ENCODE measurements at regions not wholly inside any gene's neighbourhood (a gene's known extent, or its start where the extent isn't known, plus 50 kb on each side); places are given as distances from the start of the nearest gene placed in this dataset.
"Not testable (repeated sequence)": the region's sequence is repeated elsewhere in the genome, so short reads cannot be mapped to it uniquely, and the experiment has no call there.

- no peak for DNase-seq (ENCODE audit: low read depth in 1 of 2, low spot score in 1 of 2)
These were observed 222.6 kb upstream of the DPYD start for GRCh38 chr1:98143403-98143802.

- DNase-seq (ENCODE audit: low read depth in 1 of 2, low spot score in 1 of 2), result no peak
These were observed 212.3 kb upstream of the DPYD start for GRCh38 chr1:98133131-98133530.

GRCh38 chr1:98130408-98130807, 209.6 kb upstream of the DPYD start:
- DNase-seq (ENCODE audit: low read depth in 1 of 2, low spot score in 1 of 2), result no peak

GRCh38 chr1:98129491-98129890, 208.7 kb upstream of the DPYD start:
- DNase-seq (ENCODE audit: low read depth in 1 of 2, low spot score in 1 of 2), result no peak

- no peak for DNase-seq (ENCODE audit: low read depth in 1 of 2, low spot score in 1 of 2)
These were observed 205.9 kb upstream of the DPYD start for GRCh38 chr1:98126740-98127139.

- no peak for DNase-seq (ENCODE audit: low read depth in 1 of 2, low spot score in 1 of 2)
These were observed 200.8 kb upstream of the DPYD start for GRCh38 chr1:98121646-98122045.

GRCh38 chr1:98119796-98120195, 199.0 kb upstream of the DPYD start:
- DNase-seq (ENCODE audit: low read depth in 1 of 2, low spot score in 1 of 2), result no peak

- no peak for DNase-seq (ENCODE audit: low read depth in 1 of 2, low spot score in 1 of 2)
These were observed 193.0 kb upstream of the DPYD start for GRCh38 chr1:98113811-98114210.

GRCh38 chr1:98112626-98113025, 191.8 kb upstream of the DPYD start:
- no peak for DNase-seq (ENCODE audit: low read depth in 1 of 2, low spot score in 1 of 2)

GRCh38 chr1:98110674-98111073, 189.8 kb upstream of the DPYD start:
- DNase-seq (ENCODE audit: low read depth in 1 of 2, low spot score in 1 of 2), result no peak

GRCh38 chr1:98108378-98108777, 187.5 kb upstream of the DPYD start:
- not testable (repeated sequence) for DNase-seq (ENCODE audit: low read depth in 1 of 2, low spot score in 1 of 2)

- DNase-seq (ENCODE audit: low read depth in 1 of 2, low spot score in 1 of 2), result no peak
These were observed 186.4 kb upstream of the DPYD start for GRCh38 chr1:98107256-98107655.

- no peak for DNase-seq (ENCODE audit: low read depth in 1 of 2, low spot score in 1 of 2)
These were observed 183.5 kb upstream of the DPYD start for GRCh38 chr1:98104289-98104688.

- no peak for DNase-seq (ENCODE audit: low read depth in 1 of 2, low spot score in 1 of 2)
These were observed 182.9 kb upstream of the DPYD start for GRCh38 chr1:98103617-98104285.

- no peak for DNase-seq (ENCODE audit: low read depth in 1 of 2, low spot score in 1 of 2)
These were observed 181.7 kb upstream of the DPYD start for GRCh38 chr1:98102345-98103030.

GRCh38 chr1:98101364-98101763, 180.5 kb upstream of the DPYD start:
- no peak for DNase-seq (ENCODE audit: low read depth in 1 of 2, low spot score in 1 of 2)

- no peak for DNase-seq (ENCODE audit: low read depth in 1 of 2, low spot score in 1 of 2)
These were observed 178.7 kb upstream of the DPYD start for GRCh38 chr1:98099501-98099900.

GRCh38 chr1:98098473-98098872, 177.6 kb upstream of the DPYD start:
- no peak for DNase-seq (ENCODE audit: low read depth in 1 of 2, low spot score in 1 of 2)

- no peak for DNase-seq (ENCODE audit: low read depth in 1 of 2, low spot score in 1 of 2)
These were observed 169.5 kb upstream of the DPYD start for GRCh38 chr1:98090351-98090750.

- no peak for DNase-seq (ENCODE audit: low read depth in 1 of 2, low spot score in 1 of 2)
These were observed 167.5 kb upstream of the DPYD start for GRCh38 chr1:98088381-98088780.

GRCh38 chr1:98086796-98087441, 166.1 kb upstream of the DPYD start:
- DNase-seq (ENCODE audit: low read depth in 1 of 2, low spot score in 1 of 2), result no peak

- no peak for DNase-seq (ENCODE audit: low read depth in 1 of 2, low spot score in 1 of 2)
These were observed 165.3 kb upstream of the DPYD start for GRCh38 chr1:98086156-98086555.

Measured in activated T-helper 1 cell treated with anti-CD3 and anti-CD28 coated beads, Interleukin-2, amount 50 U/mL, for 16 hours (primary cell).